Coronary artery (tissue), 2 donors: ENCODE measurements at regions not wholly inside any gene's neighbourhood (a gene's known extent, or its start where the extent isn't known, plus 50 kb on each side); places are given as distances from the start of the nearest gene placed in this dataset.
"Not testable (repeated sequence)": the region's sequence is repeated elsewhere in the genome, so short reads cannot be mapped to it uniquely, and the experiment has no call there.

Source experiments
- DNase-seq: peaks from one replicate; pipeline ENCODE4 v3.0.0-alpha.2; 2017; ENCODE audit warnings: low spot score
- H3K27ac ChIP-seq, 2 donors: fragments of 200-600 bp; sonication (generic); one replicate each; pipeline ENCODE4 v1.5.1; 2016 to 2019
- H3K4me3 ChIP-seq: fragments of 200-600 bp; sonication (generic); 2 replicates; pipeline ENCODE4 v1.5.1; 2016; ENCODE audit warnings: mild to moderate bottlenecking, moderate library complexity
- TF ChIP-seq, protein P1 (sequence below): fragments of 200-600 bp; sonication (generic); IDR thresholded peaks from one replicate; pipeline ENCODE4 v1.5.1; 2019; ENCODE audit warnings: antibody characterized with exemption

DNA sequence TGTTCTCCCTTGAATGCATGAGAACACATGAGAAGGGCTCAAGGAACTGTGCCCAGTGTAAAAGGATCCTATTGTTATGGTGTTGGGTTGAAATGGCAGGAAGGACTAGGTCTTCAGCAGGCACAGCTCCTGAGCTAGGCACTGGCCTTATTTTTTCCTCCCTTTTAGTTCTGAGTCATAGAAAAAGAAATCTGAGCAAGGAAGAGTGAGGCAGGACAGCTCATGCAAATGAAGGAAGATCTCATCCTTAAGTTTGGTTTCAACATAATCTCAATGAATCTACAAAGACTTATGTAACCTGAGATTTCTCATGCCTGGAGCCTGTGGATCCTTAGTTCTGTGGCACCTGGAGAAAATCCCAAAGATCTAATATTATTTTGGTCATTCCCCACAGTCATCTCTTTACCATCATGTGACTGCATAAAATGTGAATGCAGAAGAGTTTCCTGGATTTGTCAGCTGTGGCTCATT is 188.6 kb upstream of the TBL1XR1 start:
- DNase-seq = no peak
- Histone ChIP-seq H3K27ac (no peak overlapping the region), H3K4me3 (no peak overlapping the region)
- TF ChIP-seq, protein P1, sequence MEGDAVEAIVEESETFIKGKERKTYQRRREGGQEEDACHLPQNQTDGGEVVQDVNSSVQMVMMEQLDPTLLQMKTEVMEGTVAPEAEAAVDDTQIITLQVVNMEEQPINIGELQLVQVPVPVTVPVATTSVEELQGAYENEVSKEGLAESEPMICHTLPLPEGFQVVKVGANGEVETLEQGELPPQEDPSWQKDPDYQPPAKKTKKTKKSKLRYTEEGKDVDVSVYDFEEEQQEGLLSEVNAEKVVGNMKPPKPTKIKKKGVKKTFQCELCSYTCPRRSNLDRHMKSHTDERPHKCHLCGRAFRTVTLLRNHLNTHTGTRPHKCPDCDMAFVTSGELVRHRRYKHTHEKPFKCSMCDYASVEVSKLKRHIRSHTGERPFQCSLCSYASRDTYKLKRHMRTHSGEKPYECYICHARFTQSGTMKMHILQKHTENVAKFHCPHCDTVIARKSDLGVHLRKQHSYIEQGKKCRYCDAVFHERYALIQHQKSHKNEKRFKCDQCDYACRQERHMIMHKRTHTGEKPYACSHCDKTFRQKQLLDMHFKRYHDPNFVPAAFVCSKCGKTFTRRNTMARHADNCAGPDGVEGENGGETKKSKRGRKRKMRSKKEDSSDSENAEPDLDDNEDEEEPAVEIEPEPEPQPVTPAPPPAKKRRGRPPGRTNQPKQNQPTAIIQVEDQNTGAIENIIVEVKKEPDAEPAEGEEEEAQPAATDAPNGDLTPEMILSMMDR = no peak

DNA sequence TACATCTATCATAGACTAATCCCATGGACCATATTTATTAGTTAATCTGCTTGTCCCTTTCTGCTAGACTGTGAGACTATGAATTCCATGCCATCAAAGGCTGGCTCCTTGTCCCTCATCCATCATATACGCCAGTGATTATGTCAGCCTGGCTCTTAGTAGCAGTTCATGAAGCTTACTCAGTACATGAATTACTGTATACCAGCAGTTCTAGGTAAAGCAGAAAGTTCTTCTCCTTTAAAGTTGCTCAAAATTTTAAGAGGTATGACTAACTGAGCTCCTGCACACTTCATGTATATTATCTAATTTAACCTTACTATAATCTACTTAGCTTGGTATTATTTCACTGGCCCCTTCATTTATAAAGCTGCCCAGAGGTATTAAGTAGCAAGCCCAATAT is 190.9 kb upstream of the TBL1XR1 start:
- H3K4me3 ChIP-seq = no peak overlapping the region
- H3K27ac ChIP-seq = no peak overlapping the region
- DNase-seq = no peak
- TF ChIP-seq, protein P1 = no peak

DNA sequence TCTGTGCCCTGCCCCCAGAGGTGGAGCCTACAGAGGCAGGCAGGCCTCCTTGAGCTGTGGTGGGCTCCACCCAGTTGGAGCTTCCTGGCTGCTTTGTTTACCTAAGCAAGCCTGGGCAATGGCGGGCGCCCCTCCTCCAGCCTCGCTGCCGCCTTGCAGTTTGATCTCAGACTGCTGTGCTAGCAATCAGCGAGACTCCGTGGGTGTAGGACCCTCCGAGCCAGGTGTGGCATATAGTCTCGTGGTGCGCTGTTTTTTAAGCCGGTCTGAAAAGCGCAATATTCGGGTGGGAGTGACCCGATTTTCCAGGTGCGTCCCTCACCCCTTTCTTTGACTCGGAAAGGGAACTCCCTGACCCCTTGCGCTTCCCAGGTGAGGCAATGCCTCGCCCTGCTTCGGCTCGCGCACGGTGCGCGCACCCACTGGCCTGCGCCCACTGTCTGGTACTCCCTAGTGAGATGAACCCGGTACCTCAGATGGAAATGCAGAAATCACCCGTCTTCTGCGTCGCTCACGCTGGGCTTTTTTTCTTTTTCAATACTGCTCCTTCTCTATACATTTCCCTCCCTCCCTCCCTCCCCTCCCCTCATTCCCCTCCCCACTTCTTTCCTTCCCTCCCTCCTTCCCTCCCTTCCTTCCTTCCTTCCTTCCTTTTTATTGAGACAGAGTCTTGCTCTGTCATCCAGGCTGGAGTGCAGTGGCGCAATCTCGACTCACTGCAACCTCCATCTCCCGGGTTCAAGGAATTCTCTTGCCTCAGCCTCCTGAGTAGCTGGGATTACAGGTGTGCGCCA is 197.1 kb upstream of the TBL1XR1 start:
- H3K27ac ChIP-seq, DNase-seq, H3K4me3 ChIP-seq: not testable (repeated sequence)

DNA sequence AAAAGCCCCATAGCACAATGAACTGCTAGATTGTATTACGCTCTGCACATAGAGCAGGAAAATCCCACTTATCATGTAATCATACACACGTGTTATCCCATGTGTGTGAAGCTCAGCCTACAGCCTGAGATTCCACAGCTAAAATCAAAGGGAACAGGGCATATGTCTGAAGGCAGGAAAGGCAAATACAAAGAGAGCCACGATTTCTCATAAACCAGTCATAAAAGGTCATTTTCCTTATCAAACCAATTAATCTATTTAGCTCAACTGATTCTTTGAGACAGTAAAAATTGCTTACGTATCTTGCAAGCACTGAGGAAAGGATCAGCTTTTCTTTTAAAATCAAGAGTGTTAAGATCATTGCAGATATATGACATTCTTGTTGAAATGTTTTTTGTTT is 199.5 kb upstream of the TBL1XR1 start:
- H3K4me3 ChIP-seq = no peak overlapping the region
- TF ChIP-seq, protein P1 = no peak
- no peak overlapping the region for H3K27ac ChIP-seq

GRCh38 chr3:177401375-177401774 is 204.1 kb upstream of the TBL1XR1 start:
- DNase-seq = no peak
- TF ChIP-seq, protein P1 = no peak
- no peak overlapping the region for H3K4me3 ChIP-seq
- H3K27ac ChIP-seq = no peak overlapping the region

More for the DNA sequence above, 199.5 kb upstream of the TBL1XR1 start:
- DNase-seq = no peak

DNA sequence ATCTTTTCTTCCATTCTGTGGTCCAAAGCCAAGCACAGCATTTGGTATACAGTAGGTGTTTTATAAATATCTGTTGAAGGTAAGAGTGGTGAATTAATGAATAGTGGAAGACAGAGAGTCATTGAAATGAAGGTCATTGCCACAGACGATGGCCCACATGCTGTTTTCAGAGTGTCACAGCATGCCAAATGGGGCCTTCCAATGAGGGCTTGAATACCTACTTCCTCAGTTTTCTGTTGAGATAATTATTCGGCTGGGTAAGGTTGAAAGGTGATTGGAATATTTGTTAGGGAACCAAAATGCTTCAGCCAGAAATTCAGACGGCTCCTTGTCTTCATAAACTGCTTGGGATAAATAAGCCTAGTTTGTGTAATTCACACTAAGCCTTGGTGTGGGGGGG is 205.3 kb upstream of the TBL1XR1 start:
- Histone ChIP-seq H3K27ac (no peak overlapping the region), H3K4me3 (no peak overlapping the region)
- DNase-seq = no peak
- TF ChIP-seq, protein P1 = no peak

DNA sequence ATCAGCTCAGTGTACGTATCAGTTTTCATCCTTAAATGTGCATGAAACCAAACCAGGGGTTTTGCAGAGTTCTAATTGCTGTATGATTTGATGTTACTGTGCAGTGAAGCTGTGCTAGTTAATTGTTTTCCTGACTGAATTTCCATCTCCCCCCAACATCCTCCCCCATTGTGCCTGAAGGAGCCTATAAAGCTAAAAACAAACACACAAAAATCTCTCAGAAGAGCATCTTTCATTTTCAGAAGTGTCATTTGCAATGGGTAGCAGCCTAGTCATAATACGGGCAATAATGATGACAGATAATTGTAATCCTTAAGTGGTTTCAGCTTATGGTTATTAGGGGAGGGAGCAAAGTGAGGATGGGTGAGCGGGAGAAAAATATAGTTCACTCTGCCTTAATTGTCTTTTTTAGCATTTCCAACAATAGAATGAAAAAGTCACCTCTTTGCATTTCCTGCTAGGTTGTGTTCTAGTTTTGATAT is 207.9 kb upstream of the TBL1XR1 start:
- Histone ChIP-seq H3K4me3 (no peak overlapping the region), H3K27ac (no peak overlapping the region)
- TF ChIP-seq, protein P1 = no peak
- DNase-seq = no peak
